GM18870 (cell line): ENCODE measurements at regions not wholly inside any gene's neighbourhood (a gene's known extent, or its start where the extent isn't known, plus 50 kb on each side); places are given as distances from the start of the nearest gene placed in this dataset.
"Not testable (repeated sequence)": the region's sequence is repeated elsewhere in the genome, so short reads cannot be mapped to it uniquely, and the experiment has no call there.

ENCODE experiments used
- ATAC-seq: cut with Tn5 transposase; IDR thresholded peaks from one replicate; pipeline ENCODE4 v1.9.1; 2021; ENCODE audit warnings: moderate library complexity; ENCODE audit not compliant: unreplicated experiment

- no peak for ATAC-seq
Observed at GRCh38 chr7:131653418-131654248, 97.2 kb upstream of the PODXL start.

- ATAC-seq: no peak
Observed at GRCh38 chr7:131652934-131653333, 96.5 kb upstream of the PODXL start.

GRCh38 chr7:131652194-131652593, 95.8 kb upstream of the PODXL start:
- no peak for ATAC-seq

GRCh38 chr7:131649879-131650278, 93.5 kb upstream of the PODXL start:
- no peak for ATAC-seq

GRCh38 chr7:131649003-131649541, 92.6 kb upstream of the PODXL start:
- ATAC-seq: no peak

- no peak for ATAC-seq
Observed at GRCh38 chr7:131648491-131648890, 92.1 kb upstream of the PODXL start.

GRCh38 chr7:131646203-131646602, 89.8 kb upstream of the PODXL start:
- ATAC-seq: no peak

GRCh38 chr7:131642429-131642828, 86.0 kb upstream of the PODXL start:
- ATAC-seq: no peak

GRCh38 chr7:131640686-131641085, 84.3 kb upstream of the PODXL start:
- no peak for ATAC-seq

GRCh38 chr7:131638641-131639430, 82.4 kb upstream of the PODXL start:
- ATAC-seq: no peak

- ATAC-seq: no peak
Observed at GRCh38 chr7:131637859-131638258, 81.4 kb upstream of the PODXL start.

- no peak for ATAC-seq
Observed at GRCh38 chr7:131636092-131636491, 79.7 kb upstream of the PODXL start.

- ATAC-seq: not testable (repeated sequence)
Observed at GRCh38 chr7:131634197-131634596, 77.8 kb upstream of the PODXL start.

GRCh38 chr7:131633342-131633843, 77.0 kb upstream of the PODXL start:
- no peak for ATAC-seq

- no peak for ATAC-seq
Observed at GRCh38 chr7:131630427-131630826, 74.0 kb upstream of the PODXL start.

- no peak for ATAC-seq
Observed at GRCh38 chr7:131629217-131629882, 72.9 kb upstream of the PODXL start.

GRCh38 chr7:131628634-131629033, 72.2 kb upstream of the PODXL start:
- ATAC-seq: no peak

GRCh38 chr7:131627735-131628190, 71.3 kb upstream of the PODXL start:
- no peak for ATAC-seq

- ATAC-seq: no peak
Observed at GRCh38 chr7:131626643-131627042, 70.2 kb upstream of the PODXL start.

GRCh38 chr7:131625817-131626372, 69.5 kb upstream of the PODXL start:
- ATAC-seq: no peak

- not testable (repeated sequence) for ATAC-seq
Observed at GRCh38 chr7:131625345-131625744, 68.9 kb upstream of the PODXL start.
